Adrenal gland (tissue), 9 donors: ENCODE measurements at regions not wholly inside any gene's neighbourhood (a gene's known extent, or its start where the extent isn't known, plus 50 kb on each side); places are given as distances from the start of the nearest gene placed in this dataset.

Experiments used
- DNase-seq, 7 donors: peaks; one replicate each; pipeline ENCODE4 v3.0.0-alpha.2; 2019 to 2020
- H3K27ac ChIP-seq, 5 donors: fragments of 200-600 bp; sonication (generic) in 4 of 5; 1 replicate in 3 of 5; 2 replicates in 2 of 5; pipeline versions ENCODE4 v1.5.1 to v1.8.0; 2016 to 2020; ENCODE audit warnings: mild to moderate bottlenecking in 1 of 5
- H3K27me3 ChIP-seq: fragments of 200-600 bp; 2 replicates; pipeline ENCODE4 v1.8.0; 2021
- H3K36me3 ChIP-seq, 2 donors: fragments of 200-600 bp; replicated peaks in 1 of 2; 1 replicate in 1 of 2; 2 replicates in 1 of 2; pipeline versions ENCODE4 v1.5.1 to v1.8.0; 2018 to 2022
- H3K4me1 ChIP-seq, 2 donors: fragments of 200-600 bp; replicated peaks in 1 of 2; 1 replicate in 1 of 2; 2 replicates in 1 of 2; pipeline versions ENCODE4 v1.5.1 to v1.8.0; 2018 to 2021
- H3K4me3 ChIP-seq, 4 donors: fragments of 200-600 bp; sonication (generic) in 3 of 4; one replicate each; pipeline ENCODE4 v1.5.1; 2016 to 2018
- H3K9me3 ChIP-seq, 3 donors: fragments of 200-600 bp; sonication (generic) in 1 of 3; replicated peaks in 1 of 3; 1 replicate in 2 of 3; 2 replicates in 1 of 3; pipeline versions ENCODE4 v1.5.1 to v1.8.0; 2016 to 2021
- CTCF ChIP-seq, 6 experiments: fragments of 450-650 bp in 4 of 6; fragments of 200-600 bp in 2 of 6; sonication (generic) in 1 of 6; IDR thresholded peaks; 1 replicate in 5 of 6; 2 replicates in 1 of 6; pipeline versions ENCODE4 v1.5.1 to v1.8.0; 2016 to 2021; ENCODE audit warnings: antibody characterized with exemption in 6 of 6, mild to moderate bottlenecking in 2 of 6, moderate library complexity in 1 of 6
- POLR2A ChIP-seq, 2 donors: fragments of 450-650 bp; IDR thresholded peaks; one replicate each; pipeline ENCODE4 v1.6.1; 2017; ENCODE audit warnings: antibody characterized with exemption in 2 of 2, mild to moderate bottlenecking in 2 of 2, moderate library complexity in 1 of 2
- WGBS, 4 donors: extraction: QIAGEN DNeasy Blood & Tissue Kit in 2 of 4; methylation state at CpG; one replicate each; pipeline versions ENCODE4 v1.1.5 to v1.1.7; 2013 to 2017; 5-methylcytosine and 5-hydroxymethylcytosine counted together
- intact Hi-C, 2 donors: fragments of 100-400 bp; cut with DNase I; formaldehyde crosslinking; loops; one replicate each; pipeline versions ENCODE4 v1.14.1 to v1.15.0; 2022 to 2023
- donor health status: healthy with polysubstance abuse.
- donor health status: Bipolar disorder and iron deficiency.
- donor health status: DM: yes; HTN: yes; CAD: no.
- donor health status: DM: no; HTN: no; CAD: no.
- donor health status: DM: no; HTN: no; CAD: no.

- Histone ChIP-seq H3K9me3 (no peaks in the 10 kb centered on the region), H3K36me3 (no peaks in the 10 kb centered on the region), H3K27me3 (no peaks in the 10 kb centered on the region), H3K4me3 (no peak overlapping the region), H3K4me1 (peaks cover 38 to 54% of the 10 kb centered on the region in 2 donors), H3K27ac (peak overlapping the region in 4 of 5 donors; percentile 76 to 91 (median 82))
- 47 to 60% (median 55%) methylated on average over 7 to 8 of the region's 8 CpGs for WGBS, 4 donors
- intact Hi-C loops: no loop called here
- peak in 4 of 7 donors; percentile 32 to 76 (median 58) for DNase-seq
- TF ChIP-seq POLR2A (IDR thresholded peaks at IDR 0.05) (no peak), CTCF (IDR thresholded peaks at IDR 0.05) (no peak)
Measured at GRCh38 chr2:43084699-43085091, 141.7 kb downstream of the ZFP36L2 start.

DNA sequence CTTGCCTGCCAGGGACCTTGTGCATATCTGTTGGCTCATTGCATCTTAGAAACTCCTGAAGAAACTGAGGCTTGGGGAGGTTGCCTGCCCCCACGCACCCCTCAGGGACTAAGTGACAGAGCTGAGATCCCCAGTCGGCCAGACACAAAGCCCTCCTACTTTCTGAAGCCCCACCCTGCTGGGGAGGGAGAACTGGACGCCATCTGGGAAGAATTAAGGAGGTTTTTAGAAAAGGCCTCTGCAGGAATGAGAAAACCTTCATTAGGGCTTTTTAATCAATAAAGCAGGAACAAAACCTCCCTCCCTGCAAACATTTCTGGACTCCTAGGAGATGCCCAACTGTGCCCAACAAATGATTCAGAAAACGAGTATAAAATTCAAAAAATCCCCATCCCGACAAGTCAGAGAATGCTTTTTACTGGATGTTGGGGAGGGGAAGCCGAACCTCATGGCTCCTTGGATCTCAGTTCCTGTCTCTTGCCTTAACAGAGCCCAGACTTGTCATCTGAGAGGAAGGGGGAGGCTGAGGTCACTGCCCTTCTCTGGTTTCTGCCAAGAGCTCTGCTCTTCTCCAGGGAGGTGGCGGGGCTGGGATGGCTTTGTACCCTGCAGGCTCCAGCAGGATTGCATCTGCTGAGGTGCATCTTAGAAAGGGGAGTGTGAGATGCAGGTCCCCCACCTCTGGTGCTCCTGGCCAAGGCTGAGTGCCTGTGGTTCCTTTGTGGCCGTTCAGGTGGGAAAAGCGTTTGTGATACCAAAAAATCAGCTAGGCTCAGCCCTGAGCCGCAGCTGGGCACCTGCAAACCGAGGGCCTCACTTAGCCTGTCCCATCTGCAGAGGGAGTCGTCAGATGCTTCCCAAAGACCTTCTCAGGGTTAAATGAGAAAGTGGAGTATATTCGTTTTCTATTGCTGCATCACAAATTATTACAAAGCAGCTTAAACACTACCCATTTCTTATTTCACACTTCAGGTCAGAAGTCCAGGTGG, 142.4 kb downstream of the ZFP36L2 start:
- intact Hi-C loops: no loop called here
- peaks cover 38 to 54% of the 10 kb centered on the region in 2 donors for H3K4me1 ChIP-seq
- no peaks in the 10 kb centered on the region for H3K36me3 ChIP-seq
- DNase-seq: peak; percentile 61 to 88 (median 75)
- no peak overlapping the region for H3K4me3 ChIP-seq
- H3K9me3 ChIP-seq: no peaks in the 10 kb centered on the region
- TF ChIP-seq POLR2A (IDR thresholded peaks at IDR 0.05) (no peak), CTCF (IDR thresholded peaks at IDR 0.05) (no peak)
- no peaks in the 10 kb centered on the region for H3K27me3 ChIP-seq
- 37 to 43% (median 42%) methylated on average over 11 to 13 of the region's 13 CpGs for WGBS, 4 donors
- H3K27ac ChIP-seq: peak overlapping the region; percentile 1 to 91 (median 76)

GRCh38 chr2:43082903-43083677, 143.3 kb downstream of the ZFP36L2 start:
- DNase-seq: peak in 4 of 7 donors; percentile 58 to 71 (median 62)
- Histone ChIP-seq H3K9me3 (no peaks in the 10 kb centered on the region), H3K27me3 (no peaks in the 10 kb centered on the region), H3K4me1 (peaks cover 38 to 54% of the 10 kb centered on the region in 2 donors), H3K27ac (peak overlapping the region; percentile 1 to 91 (median 76)), H3K36me3 (no peaks in the 10 kb centered on the region), H3K4me3 (no peak overlapping the region)
- WGBS, 4 donors: 12 to 29% (median 14%) methylated on average over 7 to 10 of the region's 10 CpGs
- intact Hi-C loops: no loop called here
- TF ChIP-seq CTCF (IDR thresholded peaks at IDR 0.05) (no peak), POLR2A (IDR thresholded peaks at IDR 0.05) (no peak)
